Ishikawa (cell line): ENCODE measurements at regions not wholly inside any gene's neighbourhood (a gene's known extent, or its start where the extent isn't known, plus 50 kb on each side); places are given as distances from the start of the nearest gene placed in this dataset.

Experiments used
- CREB1 ChIP-seq: IDR thresholded peaks from 2 replicates; pipeline ENCODE4 v1.6.1; 2012; ENCODE audit warnings: low read depth
- EP300 ChIP-seq: IDR thresholded peaks from 2 replicates; pipeline ENCODE4 v1.6.1; 2012; ENCODE audit warnings: borderline replicate concordance
- FOXM1 ChIP-seq: IDR thresholded peaks from 2 replicates; pipeline ENCODE4 v1.6.1; 2012; ENCODE audit warnings: low read depth, borderline replicate concordance
- MAX ChIP-seq: IDR thresholded peaks from 2 replicates; pipeline ENCODE4 v1.6.1; 2012
- NFIC ChIP-seq: IDR thresholded peaks from 2 replicates; pipeline ENCODE4 v1.6.1; 2012
- REST ChIP-seq: IDR thresholded peaks from 2 replicates; pipeline ENCODE4 v1.6.1; 2012; ENCODE audit warnings: low read depth, mild to moderate bottlenecking
- USF1 ChIP-seq: IDR thresholded peaks from 2 replicates; pipeline ENCODE4 v1.6.1; 2012

- TF ChIP-seq REST = no peak
- no peak for TF ChIP-seq NFIC
- no peak for TF ChIP-seq MAX
- TF ChIP-seq FOXM1 = no peak
- TF ChIP-seq USF1 = no peak
- no peak for TF ChIP-seq CREB1
- TF ChIP-seq EP300 = no peak
Measured at GRCh38 chr5:174491265-174491664, 233.1 kb upstream of the MSX2 start.
